ENCODE measurements at regions not wholly inside any gene's neighbourhood (a gene's known extent, or its start where the extent isn't known, plus 50 kb on each side); places are given as distances from the start of the nearest gene placed in this dataset.

GRCh38 chrX:99305573-99305972 lies 1104.5 kb downstream of the PCDH19 start:
- no peak for TF ChIP-seq POLR2AphosphoS5 (IDR thresholded peaks at IDR 0.05; ENCODE audit: borderline replicate concordance, low read depth, low read length)
- TF ChIP-seq EZH2 (IDR thresholded peaks at IDR 0.05) = no peak
